AG09309 (cell line): ENCODE measurements at regions not wholly inside any gene's neighbourhood (a gene's known extent, or its start where the extent isn't known, plus 50 kb on each side); places are given as distances from the start of the nearest gene placed in this dataset.

Source experiments
- DNase-seq: peaks from one replicate; pipeline ENCODE4 v3.0.0-alpha.2; 2010; ENCODE audit warnings: low read depth
- H3K4me3 ChIP-seq: 2 replicates; pipeline ENCODE4 v1.5.1; 2011; ENCODE audit warnings: mild to moderate bottlenecking, low read depth, low read length, moderate library complexity; ENCODE audit not compliant: control insufficient read depth
- TF ChIP-seq, protein P1 (sequence below): IDR thresholded peaks from 2 replicates; pipeline ENCODE4 v1.5.1; 2011; ENCODE audit warnings: mild to moderate bottlenecking, low read depth, low read length, inconsistent platforms; ENCODE audit not compliant: insufficient read depth, control insufficient read depth; ENCODE audit errors: missing control alignments

DNA sequence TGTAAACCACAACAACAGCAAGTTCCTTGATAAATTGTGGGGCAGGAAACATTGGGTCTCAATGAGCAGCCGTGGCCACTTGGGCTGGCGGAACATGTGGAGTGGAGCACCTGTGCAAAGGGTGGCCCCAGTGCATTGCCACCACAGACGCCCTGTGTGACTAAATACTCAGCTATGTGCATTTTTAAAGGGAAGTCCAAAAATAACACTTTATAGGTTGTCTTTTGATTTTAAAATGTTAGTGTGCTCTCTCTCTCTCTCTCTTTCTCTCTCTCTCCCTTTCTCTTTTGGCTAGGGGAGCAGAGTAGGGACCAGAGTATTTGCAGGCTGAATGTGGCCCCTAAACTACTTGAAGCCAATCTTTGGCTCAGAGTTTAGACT is 236.3 kb downstream of the BCAS1 start:
- TF ChIP-seq, protein P1, sequence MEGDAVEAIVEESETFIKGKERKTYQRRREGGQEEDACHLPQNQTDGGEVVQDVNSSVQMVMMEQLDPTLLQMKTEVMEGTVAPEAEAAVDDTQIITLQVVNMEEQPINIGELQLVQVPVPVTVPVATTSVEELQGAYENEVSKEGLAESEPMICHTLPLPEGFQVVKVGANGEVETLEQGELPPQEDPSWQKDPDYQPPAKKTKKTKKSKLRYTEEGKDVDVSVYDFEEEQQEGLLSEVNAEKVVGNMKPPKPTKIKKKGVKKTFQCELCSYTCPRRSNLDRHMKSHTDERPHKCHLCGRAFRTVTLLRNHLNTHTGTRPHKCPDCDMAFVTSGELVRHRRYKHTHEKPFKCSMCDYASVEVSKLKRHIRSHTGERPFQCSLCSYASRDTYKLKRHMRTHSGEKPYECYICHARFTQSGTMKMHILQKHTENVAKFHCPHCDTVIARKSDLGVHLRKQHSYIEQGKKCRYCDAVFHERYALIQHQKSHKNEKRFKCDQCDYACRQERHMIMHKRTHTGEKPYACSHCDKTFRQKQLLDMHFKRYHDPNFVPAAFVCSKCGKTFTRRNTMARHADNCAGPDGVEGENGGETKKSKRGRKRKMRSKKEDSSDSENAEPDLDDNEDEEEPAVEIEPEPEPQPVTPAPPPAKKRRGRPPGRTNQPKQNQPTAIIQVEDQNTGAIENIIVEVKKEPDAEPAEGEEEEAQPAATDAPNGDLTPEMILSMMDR: no peak
- no peak for DNase-seq
- no peak overlapping the region for H3K4me3 ChIP-seq

DNA sequence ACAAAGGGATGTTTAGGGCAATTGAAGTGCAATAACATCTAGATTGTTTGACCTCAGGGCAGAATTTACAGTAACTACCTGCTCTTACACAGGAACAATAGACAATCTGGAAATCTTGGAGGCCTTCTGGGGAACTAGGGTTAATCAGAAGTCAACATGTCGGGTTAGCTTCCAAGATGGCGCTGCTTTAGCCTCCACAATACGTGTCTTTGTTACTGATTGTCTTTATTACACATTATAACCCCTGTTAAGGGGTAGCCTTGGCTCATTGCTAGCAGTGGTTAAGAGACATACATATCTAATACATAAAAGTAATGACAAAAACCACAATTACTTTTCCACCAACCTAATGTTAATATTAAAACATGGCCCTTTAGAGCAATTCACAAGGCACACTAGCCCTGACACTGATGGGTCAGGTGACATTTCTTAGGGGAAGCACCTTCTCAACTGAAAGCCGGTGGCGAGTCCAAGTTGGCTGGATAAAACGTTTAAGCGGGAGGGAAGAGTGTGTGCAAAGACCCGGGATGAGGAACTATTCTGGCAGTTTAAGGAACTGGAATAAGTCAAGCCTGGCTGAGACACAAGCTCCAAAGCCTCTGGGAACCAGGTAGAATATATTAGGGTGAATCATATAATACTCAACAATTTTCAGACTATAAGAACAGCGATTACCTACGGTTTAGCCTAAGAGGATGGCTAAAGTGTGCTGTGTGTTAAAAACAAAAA is 236.9 kb downstream of the BCAS1 start:
- DNase-seq: no peak
- TF ChIP-seq, protein P1: no peak
- H3K4me3 ChIP-seq: no peak overlapping the region

DNA sequence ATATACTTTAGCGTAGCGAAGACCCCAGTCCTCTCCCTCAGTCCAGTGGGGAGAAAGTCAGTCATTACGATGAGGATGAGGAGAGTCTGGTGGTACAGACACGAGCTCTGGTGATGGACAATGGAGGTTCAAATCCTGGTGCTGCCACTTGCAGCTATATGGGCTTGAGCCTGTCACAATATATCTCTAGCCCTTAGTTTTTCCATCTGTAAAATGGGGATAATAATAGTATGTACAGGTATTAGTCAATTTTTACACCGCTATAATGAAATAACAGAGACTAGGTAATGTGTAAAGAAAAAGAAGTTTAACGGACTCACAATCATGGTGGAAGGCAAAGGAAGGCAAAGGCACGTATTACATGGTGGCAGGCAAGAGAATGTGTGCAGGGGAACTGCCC is 237.9 kb downstream of the BCAS1 start:
- TF ChIP-seq, protein P1: no peak
- DNase-seq: no peak
- H3K4me3 ChIP-seq: no peak overlapping the region

DNA sequence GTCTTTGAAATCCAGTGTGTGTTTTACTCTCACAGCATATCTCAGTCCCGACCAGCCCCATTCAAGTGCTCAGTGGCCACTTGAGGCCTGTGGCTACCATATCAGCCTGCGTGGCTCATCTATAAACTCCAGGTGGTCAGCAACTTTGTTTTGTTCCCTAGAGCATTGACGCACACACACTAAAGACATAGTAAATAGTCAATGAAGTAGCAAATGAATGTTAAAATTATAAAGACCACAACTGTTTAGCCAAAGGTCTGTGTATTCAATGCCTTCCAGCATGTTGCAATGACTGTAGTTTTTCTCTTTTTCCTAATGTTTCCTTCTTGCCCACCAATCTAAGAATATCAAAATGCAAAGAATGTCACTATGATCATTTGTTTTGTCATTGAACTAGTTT is 238.2 kb upstream of the ZNF217 start:
- TF ChIP-seq, protein P1: no peak
- no peak for DNase-seq
- no peak overlapping the region for H3K4me3 ChIP-seq

DNA sequence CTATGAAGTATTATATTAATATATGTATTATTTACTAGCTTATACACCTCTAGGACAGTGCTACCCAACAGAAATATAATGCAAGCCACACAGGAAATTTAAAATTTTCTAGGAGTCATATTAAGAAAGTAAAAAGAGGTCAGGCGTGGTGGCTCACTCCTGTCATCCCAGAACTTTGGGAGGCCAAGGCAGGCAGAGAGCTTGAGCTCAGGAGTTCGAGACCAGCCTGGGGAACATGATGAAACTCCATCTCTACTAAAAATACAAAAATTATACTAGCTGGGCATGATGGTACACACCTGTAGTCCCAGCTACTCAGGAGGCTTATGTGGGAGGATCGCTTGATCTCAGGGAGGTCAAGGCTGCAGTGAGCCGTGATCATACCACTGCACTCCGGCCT is 237.6 kb upstream of the ZNF217 start:
- no peak overlapping the region for H3K4me3 ChIP-seq
- TF ChIP-seq, protein P1: no peak
- DNase-seq: no peak

DNA sequence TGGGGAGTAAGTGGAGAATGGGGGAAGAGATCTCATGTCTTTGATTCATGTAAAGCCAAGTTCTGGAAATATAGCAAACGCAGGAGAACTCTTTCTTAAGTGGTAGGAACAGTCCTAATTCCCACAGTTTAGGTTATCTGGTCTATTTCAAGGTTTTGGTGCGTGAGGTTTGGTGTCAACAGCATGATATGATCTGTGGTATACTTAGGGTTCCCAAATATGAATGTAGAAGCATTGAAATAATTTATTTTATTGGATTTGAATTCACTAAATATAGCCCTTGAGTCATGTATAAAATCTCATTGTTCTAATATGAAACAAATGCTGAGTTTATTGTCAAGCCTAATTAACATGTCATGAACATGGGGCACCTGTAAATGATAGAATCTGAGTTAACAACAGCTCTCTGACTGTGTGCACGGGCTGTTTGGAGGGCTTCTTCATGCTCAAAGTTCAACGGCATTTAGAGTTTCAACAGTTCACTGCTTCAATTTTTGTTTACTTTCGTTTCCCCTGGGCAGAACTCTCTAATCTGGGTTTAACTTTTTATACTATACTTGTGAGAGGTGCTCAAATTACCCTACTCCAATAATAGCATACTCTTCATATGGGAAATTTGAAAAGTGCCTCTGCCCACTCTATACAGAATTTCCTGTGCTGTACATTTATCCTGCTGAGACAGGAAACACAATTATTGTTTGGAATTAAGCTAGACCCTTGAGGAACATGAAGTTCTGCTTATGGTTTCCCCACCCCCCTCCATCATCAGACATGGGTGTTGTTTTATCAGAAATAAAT is 236.3 kb upstream of the ZNF217 start:
- peak overlapping the region; percentile 8 for H3K4me3 ChIP-seq
- TF ChIP-seq, protein P1: no peak
- DNase-seq: peak; percentile 74
